ENCODE measurements at regions not wholly inside any gene's neighbourhood (a gene's known extent, or its start where the extent isn't known, plus 50 kb on each side); places are given as distances from the start of the nearest gene placed in this dataset.

GRCh38 chr14:86015941-86016340, 486.0 kb downstream of the FLRT2 start:
- DNase-seq = no peak

GRCh38 chr14:86015511-86015910, 485.6 kb downstream of the FLRT2 start:
- no peak for DNase-seq

- DNase-seq = no peak
Measured at GRCh38 chr14:86013641-86014040, 483.7 kb downstream of the FLRT2 start.

- DNase-seq = no peak
Measured at GRCh38 chr14:86012461-86012860, 482.5 kb downstream of the FLRT2 start.

- DNase-seq = no peak
Measured at GRCh38 chr14:86003998-86004397, 474.1 kb downstream of the FLRT2 start.

- no peak for DNase-seq
Measured at GRCh38 chr14:85996551-85996950, 466.6 kb downstream of the FLRT2 start.

GRCh38 chr14:85991156-85991555, 461.2 kb downstream of the FLRT2 start:
- no peak for DNase-seq

- DNase-seq = no peak
Measured at GRCh38 chr14:85987907-85988306, 458.0 kb downstream of the FLRT2 start.

GRCh38 chr14:85987292-85987691, 457.3 kb downstream of the FLRT2 start:
- DNase-seq = no peak

GRCh38 chr14:85978582-85979250, 448.8 kb downstream of the FLRT2 start:
- DNase-seq = no peak

GRCh38 chr14:85974602-85975001, 444.7 kb downstream of the FLRT2 start:
- no peak for DNase-seq

- DNase-seq = no peak
Measured at GRCh38 chr14:85963486-85963885, 433.5 kb downstream of the FLRT2 start.

- DNase-seq = no peak
Measured at GRCh38 chr14:85960756-85961155, 430.8 kb downstream of the FLRT2 start.

GRCh38 chr14:85959063-85959462, 429.1 kb downstream of the FLRT2 start:
- no peak for DNase-seq

- no peak for DNase-seq
Measured at GRCh38 chr14:85958069-85958468, 428.1 kb downstream of the FLRT2 start.

- DNase-seq = no peak
Measured at GRCh38 chr14:85953265-85953664, 423.3 kb downstream of the FLRT2 start.

GRCh38 chr14:85948153-85948552, 418.2 kb downstream of the FLRT2 start:
- peak; percentile 18 for DNase-seq

GRCh38 chr14:85947461-85948139, 417.7 kb downstream of the FLRT2 start:
- no peak for DNase-seq

- no peak for DNase-seq
Measured at GRCh38 chr14:85943192-85943591, 413.2 kb downstream of the FLRT2 start.

- no peak for DNase-seq
Measured at GRCh38 chr14:85934886-85935254, 404.9 kb downstream of the FLRT2 start.

GRCh38 chr14:85934123-85934885, 404.4 kb downstream of the FLRT2 start:
- DNase-seq = peak; percentile 68

GRCh38 chr14:85921241-85921640, 391.3 kb downstream of the FLRT2 start:
- DNase-seq = no peak

- DNase-seq = no peak
Measured at GRCh38 chr14:85917716-85918115, 387.8 kb downstream of the FLRT2 start.

- no peak for DNase-seq
Measured at GRCh38 chr14:85915711-85916110, 385.8 kb downstream of the FLRT2 start.

Measured in CD4-positive, alpha-beta T cell treated with Interferon gamma for 1 hour (primary cell).